ENCODE measurements at regions not wholly inside any gene's neighbourhood (a gene's known extent, or its start where the extent isn't known, plus 50 kb on each side); places are given as distances from the start of the nearest gene placed in this dataset.
"Not testable (repeated sequence)": the region's sequence is repeated elsewhere in the genome, so short reads cannot be mapped to it uniquely, and the experiment has no call there.

- DNase-seq = no peak
Measured at GRCh38 chr6:81625216-81625615, 127.3 kb downstream of the TENT5A start.

- no peak for DNase-seq
Measured at GRCh38 chr6:81624453-81624852, 128.0 kb downstream of the TENT5A start.

- no peak for DNase-seq
Measured at GRCh38 chr6:81623106-81623759, 129.2 kb downstream of the TENT5A start.

GRCh38 chr6:81621816-81622395 is 130.6 kb downstream of the TENT5A start:
- DNase-seq = no peak

- no peak for DNase-seq
Measured at GRCh38 chr6:81614292-81614691, 138.2 kb downstream of the TENT5A start.

GRCh38 chr6:81613606-81614005 is 138.9 kb downstream of the TENT5A start:
- DNase-seq = no peak

- DNase-seq = no peak
Measured at GRCh38 chr6:81612136-81612535, 140.3 kb downstream of the TENT5A start.

GRCh38 chr6:81609736-81610135 is 142.7 kb downstream of the TENT5A start:
- DNase-seq = no peak

GRCh38 chr6:81608776-81609175 is 143.7 kb downstream of the TENT5A start:
- no peak for DNase-seq

GRCh38 chr6:81606965-81607381 is 145.5 kb downstream of the TENT5A start:
- no peak for DNase-seq

GRCh38 chr6:81605526-81605925 is 147.0 kb downstream of the TENT5A start:
- no peak for DNase-seq

GRCh38 chr6:81601918-81602317 is 150.6 kb downstream of the TENT5A start:
- no peak for DNase-seq

GRCh38 chr6:81600488-81600887 is 152.0 kb downstream of the TENT5A start:
- DNase-seq = not testable (repeated sequence)

- no peak for DNase-seq
Measured at GRCh38 chr6:81594501-81594900, 158.0 kb downstream of the TENT5A start.

- DNase-seq = no peak
Measured at GRCh38 chr6:81590314-81590691, 162.2 kb downstream of the TENT5A start.

- DNase-seq = no peak
Measured at GRCh38 chr6:81589465-81590313, 162.8 kb downstream of the TENT5A start.

GRCh38 chr6:81585686-81586085 is 166.8 kb downstream of the TENT5A start:
- DNase-seq = not testable (repeated sequence)

GRCh38 chr6:81584156-81584555 is 168.3 kb downstream of the TENT5A start:
- DNase-seq = not testable (repeated sequence)

GRCh38 chr6:81575442-81575841 is 177.0 kb downstream of the TENT5A start:
- DNase-seq = no peak

- DNase-seq = no peak
Measured at GRCh38 chr6:81572020-81572419, 180.5 kb downstream of the TENT5A start.

- no peak for DNase-seq
Measured at GRCh38 chr6:81570681-81571080, 181.8 kb downstream of the TENT5A start.

- no peak for DNase-seq
Measured at GRCh38 chr6:81568973-81569372, 183.5 kb downstream of the TENT5A start.

GRCh38 chr6:81565071-81565470 is 187.4 kb downstream of the TENT5A start:
- no peak for DNase-seq

Data from anterior cingulate cortex (tissue), 58 donors.